Peyer's patch (tissue), 4 donors: ENCODE measurements at regions not wholly inside any gene's neighbourhood (a gene's known extent, or its start where the extent isn't known, plus 50 kb on each side); places are given as distances from the start of the nearest gene placed in this dataset.

Experiments
- DNase-seq, 3 donors: peaks; one replicate each; pipeline ENCODE4 v3.0.0-alpha.2; 2017 to 2019
- H3K27ac ChIP-seq, 4 donors: fragments of 200-600 bp; sonication (generic); one replicate each; pipeline ENCODE4 v1.5.1; 2016 to 2019
- H3K27me3 ChIP-seq, 2 donors: fragments of 200-600 bp; sonication (generic); one replicate each; pipeline ENCODE4 v1.5.1; 2019
- H3K36me3 ChIP-seq, 3 donors: fragments of 200-600 bp; sonication (generic); one replicate each; pipeline ENCODE4 v1.5.1; 2016 to 2019
- H3K4me1 ChIP-seq, 4 donors: fragments of 200-600 bp; sonication (generic); one replicate each; pipeline ENCODE4 v1.5.1; 2016 to 2019
- H3K4me3 ChIP-seq, 4 donors: fragments of 200-600 bp; sonication (generic); 1 replicate in 3 of 4; 2 replicates in 1 of 4; pipeline ENCODE4 v1.5.1; 2016 to 2019; ENCODE audit warnings: mild to moderate bottlenecking in 1 of 4
- H3K9me3 ChIP-seq, 4 donors: fragments of 200-600 bp; sonication (generic); one replicate each; pipeline ENCODE4 v1.5.1; 2016 to 2019; ENCODE audit warnings: mild to moderate bottlenecking in 1 of 4
- CTCF ChIP-seq, 6 experiments: fragments of 450-650 bp in 4 of 6; fragments of 200-600 bp in 2 of 6; sonication (generic) in 1 of 6; IDR thresholded peaks; one replicate each; pipeline ENCODE4 v1.5.1; 2017 to 2019; ENCODE audit warnings: antibody characterized with exemption in 6 of 6, mild to moderate bottlenecking in 3 of 6, moderate library complexity in 1 of 6
- POLR2A ChIP-seq, 2 donors: fragments of 450-650 bp; IDR thresholded peaks; one replicate each; pipeline ENCODE4 v1.5.1; 2017; ENCODE audit warnings: antibody characterized with exemption in 2 of 2, mild to moderate bottlenecking in 2 of 2, moderate library complexity in 2 of 2

- Histone ChIP-seq H3K9me3 (no peaks in the 10 kb centered on the region), H3K4me1 (no peaks in the 10 kb centered on the region), H3K36me3 (no peaks in the 10 kb centered on the region), H3K27me3 (no peaks in the 10 kb centered on the region), H3K27ac (no peak overlapping the region), H3K4me3 (no peak overlapping the region)
- TF ChIP-seq CTCF (IDR thresholded peaks at IDR 0.05): no peak
- no peak for TF ChIP-seq POLR2A (IDR thresholded peaks at IDR 0.05)
- DNase-seq: peak in 1 of 3 donors; percentile 7
These were observed 91.1 kb upstream of the ALDH1A3 start for GRCh38 chr15:100788418-100789105.

DNA sequence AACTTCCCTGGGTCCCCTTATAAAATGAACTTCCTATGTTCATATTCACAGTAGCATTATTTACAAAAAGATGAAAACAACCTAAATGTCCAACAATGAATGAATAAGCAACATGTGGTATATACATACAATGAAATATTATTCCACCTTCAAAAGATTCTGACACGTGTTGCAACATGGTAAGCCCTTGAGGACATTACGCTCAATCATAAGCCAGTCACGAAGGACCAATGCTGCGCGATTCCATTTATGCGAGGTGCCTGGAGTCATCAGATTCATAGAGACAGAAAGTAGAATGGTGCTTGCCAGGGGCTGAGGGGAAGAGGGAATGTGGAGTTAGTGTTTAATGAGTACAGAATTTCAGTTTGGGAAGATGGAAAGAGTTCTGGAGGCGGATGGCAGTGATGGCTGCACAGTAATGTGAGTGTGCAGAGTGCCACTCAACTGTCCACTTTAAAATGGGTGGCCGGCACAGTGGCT, 88.8 kb upstream of the ALDH1A3 start:
- Histone ChIP-seq H3K9me3 (no peaks in the 10 kb centered on the region), H3K36me3 (no peaks in the 10 kb centered on the region), H3K4me1 (no peaks in the 10 kb centered on the region), H3K27ac (no peak overlapping the region), H3K4me3 (no peak overlapping the region), H3K27me3 (no peaks in the 10 kb centered on the region)
- TF ChIP-seq POLR2A (IDR thresholded peaks at IDR 0.05): no peak
- TF ChIP-seq CTCF (IDR thresholded peaks at IDR 0.05): no peak
- DNase-seq: no peak

- Histone ChIP-seq H3K36me3 (no peaks in the 10 kb centered on the region), H3K27me3 (no peaks in the 10 kb centered on the region), H3K4me3 (no peak overlapping the region), H3K27ac (no peak overlapping the region), H3K9me3 (no peaks in the 10 kb centered on the region), H3K4me1 (no peaks in the 10 kb centered on the region)
- no peak for DNase-seq
- TF ChIP-seq POLR2A (IDR thresholded peaks at IDR 0.05) (no peak), CTCF (IDR thresholded peaks at IDR 0.05) (no peak)
These were observed 85.6 kb upstream of the ALDH1A3 start for GRCh38 chr15:100794008-100794407.

DNA sequence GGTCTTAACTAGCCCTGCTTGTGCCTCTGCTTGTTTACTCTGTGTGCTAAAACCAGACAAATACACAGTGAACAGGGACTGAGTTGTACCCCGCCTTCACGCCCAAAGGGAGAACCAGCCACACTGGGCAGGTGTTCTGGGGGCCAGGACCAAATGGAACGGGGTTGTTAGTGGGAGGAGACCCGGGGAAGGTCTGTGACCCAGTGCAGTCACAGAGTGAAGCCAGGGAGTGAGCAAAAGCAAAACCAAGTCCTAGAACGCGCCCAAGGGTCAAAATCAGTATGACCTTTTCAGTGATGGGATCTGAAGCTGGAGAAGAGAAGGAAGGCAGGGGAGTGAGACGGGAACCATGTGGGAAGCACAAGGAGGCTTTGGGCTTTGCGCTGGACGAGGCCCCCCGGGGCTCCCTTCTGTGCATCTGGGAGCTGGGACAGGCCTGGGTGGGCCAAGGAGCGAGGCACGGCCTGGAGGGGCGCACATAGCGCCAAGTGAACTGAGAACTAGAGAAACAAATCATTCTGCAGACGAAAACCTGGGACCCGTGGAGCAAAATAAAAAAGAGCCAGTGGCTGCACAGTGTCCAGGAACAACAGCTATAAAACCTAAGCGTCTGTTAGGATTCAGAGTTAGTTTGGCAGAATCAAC, 78.3 kb upstream of the ALDH1A3 start:
- TF ChIP-seq POLR2A (IDR thresholded peaks at IDR 0.05) (no peak), CTCF (IDR thresholded peaks at IDR 0.05) (no peak)

DNA sequence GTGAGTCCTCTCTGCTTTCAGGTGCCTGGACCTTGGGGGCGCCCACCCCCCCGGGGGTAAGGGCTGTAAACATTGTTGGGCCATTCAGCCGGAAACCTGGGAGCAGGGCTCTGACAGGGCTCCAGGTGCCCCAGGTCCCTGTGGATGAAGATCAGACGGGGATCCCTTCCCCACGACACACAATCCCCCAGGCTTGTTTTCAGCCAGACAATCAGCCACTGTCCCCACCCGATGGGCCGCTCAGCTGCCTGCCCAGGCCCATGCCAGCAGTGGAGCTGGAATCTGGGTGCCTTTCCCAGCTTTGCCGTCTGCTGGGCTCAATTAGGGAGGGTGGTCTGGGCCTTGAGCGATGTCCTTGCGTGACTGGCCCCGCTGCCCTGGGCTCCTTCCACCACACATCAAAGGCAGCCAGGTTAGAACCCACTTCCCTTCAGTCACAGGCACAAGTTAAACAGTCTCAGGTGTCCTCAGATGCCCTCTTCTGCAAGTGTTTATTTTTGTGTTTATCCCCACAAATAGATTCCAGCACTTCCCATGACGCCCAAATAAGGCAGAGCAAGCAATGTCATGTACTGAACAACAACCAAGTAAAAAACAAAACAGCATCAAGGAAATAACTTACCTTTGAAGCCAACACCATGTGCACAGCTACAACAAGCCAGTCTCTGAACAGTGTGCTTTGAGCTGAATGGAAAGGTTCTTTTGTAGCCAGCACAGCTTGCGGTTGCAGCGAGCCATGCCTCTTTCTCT, 77.0 kb upstream of the ALDH1A3 start:
- TF ChIP-seq CTCF (IDR thresholded peaks at IDR 0.05) (no peak), POLR2A (IDR thresholded peaks at IDR 0.05) (no peak)
- Histone ChIP-seq H3K9me3 (peaks cover 0 to under 1% (median 0%) of the 10 kb centered on the region in 4 donors), H3K4me3 (no peak overlapping the region), H3K36me3 (no peaks in the 10 kb centered on the region), H3K4me1 (no peaks in the 10 kb centered on the region), H3K27ac (no peak overlapping the region), H3K27me3 (no peaks in the 10 kb centered on the region)
- no peak for DNase-seq

More for the DNA sequence above, 78.3 kb upstream of the ALDH1A3 start:
- Histone ChIP-seq H3K27me3 (no peaks in the 10 kb centered on the region), H3K4me1 (no peaks in the 10 kb centered on the region), H3K27ac (no peak overlapping the region), H3K9me3 (no peaks in the 10 kb centered on the region), H3K4me3 (no peak overlapping the region), H3K36me3 (no peaks in the 10 kb centered on the region)
- no peak for DNase-seq
